ENCODE measurements at regions not wholly inside any gene's neighbourhood (a gene's known extent, or its start where the extent isn't known, plus 50 kb on each side); places are given as distances from the start of the nearest gene placed in this dataset.

GRCh38 chr12:128052777-128053176 is 214.2 kb upstream of the TMEM132C start:
- Histone ChIP-seq H3K9me3 (no peaks in the 10 kb centered on the region), H3K4me2 (no peak overlapping the region), H3K36me3 (no peaks in the 10 kb centered on the region), H3K27ac (no peak overlapping the region), H4K20me1 (no peaks in the 10 kb centered on the region), H3K4me1 (no peaks in the 10 kb centered on the region), H3K9ac (no peak overlapping the region), H3K4me3 (no peak overlapping the region), H3K27me3 (no peaks in the 10 kb centered on the region)
- TF ChIP-seq Cebpa-rat (IDR thresholded peaks at IDR 0.05) = no peak

DNA sequence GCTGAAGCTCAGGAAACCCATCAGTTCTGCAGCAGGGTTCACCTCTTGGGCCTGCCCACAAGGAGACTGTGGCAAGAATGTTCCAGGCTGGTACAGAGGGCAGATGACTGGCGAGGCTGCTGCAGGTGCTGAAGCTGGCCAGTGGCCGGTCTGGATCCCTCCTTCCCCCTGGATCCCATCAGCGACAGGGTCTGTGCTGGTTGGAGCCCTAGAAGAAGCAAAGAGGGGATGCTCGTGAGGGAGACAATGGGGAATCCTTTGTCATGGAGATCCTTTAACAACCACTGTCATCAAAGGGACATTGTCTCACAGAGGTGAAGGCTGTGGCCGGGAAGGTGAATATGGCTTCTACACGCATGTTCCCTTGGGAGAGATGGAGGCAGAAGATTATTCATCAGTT is 211.4 kb upstream of the TMEM132C start:
- no peak for TF ChIP-seq Cebpa-rat (IDR thresholded peaks at IDR 0.05)
- no peaks in the 10 kb centered on the region for H3K4me1 ChIP-seq
- H3K36me3 ChIP-seq = no peaks in the 10 kb centered on the region
- H3K4me3 ChIP-seq = no peak overlapping the region
- no peaks in the 10 kb centered on the region for H4K20me1 ChIP-seq
- no peak overlapping the region for H3K9ac ChIP-seq
- no peak overlapping the region for H3K4me2 ChIP-seq
- no peak overlapping the region for H3K27ac ChIP-seq
- H3K27me3 ChIP-seq = no peaks in the 10 kb centered on the region
- H3K9me3 ChIP-seq = no peaks in the 10 kb centered on the region

- H3K36me3 ChIP-seq = no peaks in the 10 kb centered on the region
- H3K4me3 ChIP-seq = no peak overlapping the region
- H3K9me3 ChIP-seq = no peaks in the 10 kb centered on the region
- H3K27ac ChIP-seq = no peak overlapping the region
- H3K27me3 ChIP-seq = no peaks in the 10 kb centered on the region
- no peaks in the 10 kb centered on the region for H4K20me1 ChIP-seq
- no peak overlapping the region for H3K9ac ChIP-seq
- no peak for TF ChIP-seq Cebpa-rat (IDR thresholded peaks at IDR 0.05)
- no peak overlapping the region for H3K4me2 ChIP-seq
- H3K4me1 ChIP-seq = no peaks in the 10 kb centered on the region
Observed at GRCh38 chr12:128056136-128056801, 210.7 kb upstream of the TMEM132C start.

DNA sequence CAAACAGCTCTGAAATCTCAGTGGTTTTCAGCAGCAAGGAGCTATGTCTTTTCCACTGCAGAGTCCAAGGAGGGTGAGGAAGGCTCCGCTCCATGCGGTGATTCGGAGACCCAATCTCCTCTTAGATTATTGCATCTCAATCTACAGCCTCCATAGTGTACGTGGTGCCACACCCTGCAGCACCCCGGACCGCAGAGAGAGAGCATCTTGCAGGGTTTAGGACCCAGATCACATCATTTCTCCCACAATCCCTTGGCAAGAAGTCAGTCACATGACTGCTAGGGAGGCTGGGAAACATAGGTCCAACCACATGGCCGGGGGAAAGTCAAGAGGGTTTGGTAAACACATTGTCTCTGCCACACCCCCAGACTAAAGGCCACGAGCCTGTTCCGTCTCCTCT is 209.4 kb upstream of the TMEM132C start:
- no peak for TF ChIP-seq Cebpa-rat (IDR thresholded peaks at IDR 0.05)
- H3K27me3 ChIP-seq = no peaks in the 10 kb centered on the region
- H3K36me3 ChIP-seq = no peaks in the 10 kb centered on the region
- no peaks in the 10 kb centered on the region for H3K9me3 ChIP-seq
- no peak overlapping the region for H3K4me2 ChIP-seq
- H3K4me3 ChIP-seq = no peak overlapping the region
- no peak overlapping the region for H3K27ac ChIP-seq
- no peaks in the 10 kb centered on the region for H3K4me1 ChIP-seq
- no peak overlapping the region for H3K9ac ChIP-seq
- H4K20me1 ChIP-seq = no peaks in the 10 kb centered on the region

GRCh38 chr12:128059621-128060370 is 207.2 kb upstream of the TMEM132C start:
- no peak overlapping the region for H3K27ac ChIP-seq

DNA sequence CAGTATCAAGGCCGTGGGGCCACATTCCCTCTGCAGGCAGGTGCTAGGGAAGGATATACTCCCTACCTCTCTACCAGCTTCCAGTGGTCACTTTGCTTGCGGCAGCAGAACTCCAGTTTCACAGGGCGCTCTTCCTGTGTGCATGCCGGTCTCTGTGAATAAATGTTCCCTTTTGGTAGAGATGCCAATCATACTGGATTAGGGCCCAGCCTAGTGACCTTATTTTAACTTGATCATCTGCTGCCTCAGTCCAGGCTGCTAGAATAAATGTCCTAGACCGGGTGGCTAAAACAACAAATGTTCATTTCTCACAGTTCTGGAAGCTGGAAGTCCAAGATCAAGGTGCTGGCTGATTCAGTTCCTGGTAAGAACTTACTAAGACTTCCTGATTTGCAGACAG is 198.8 kb upstream of the TMEM132C start:
- Histone ChIP-seq H3K4me3 (no peak overlapping the region), H3K4me2 (no peak overlapping the region), H3K9me3 (no peaks in the 10 kb centered on the region), H3K4me1 (no peaks in the 10 kb centered on the region), H3K9ac (no peak overlapping the region), H3K36me3 (no peaks in the 10 kb centered on the region), H3K27ac (no peak overlapping the region), H4K20me1 (no peaks in the 10 kb centered on the region), H3K27me3 (no peaks in the 10 kb centered on the region)
- no peak for TF ChIP-seq Cebpa-rat (IDR thresholded peaks at IDR 0.05)

More at GRCh38 chr12:128059621-128060370, 207.2 kb upstream of the TMEM132C start:
- no peaks in the 10 kb centered on the region for H3K36me3 ChIP-seq
- TF ChIP-seq Cebpa-rat (IDR thresholded peaks at IDR 0.05) = no peak
- H3K4me3 ChIP-seq = no peak overlapping the region
- no peaks in the 10 kb centered on the region for H4K20me1 ChIP-seq
- no peaks in the 10 kb centered on the region for H3K4me1 ChIP-seq
- no peaks in the 10 kb centered on the region for H3K27me3 ChIP-seq
- H3K9me3 ChIP-seq = no peaks in the 10 kb centered on the region
- H3K4me2 ChIP-seq = no peak overlapping the region
- H3K9ac ChIP-seq = no peak overlapping the region

GRCh38 chr12:128069359-128069997 is 197.5 kb upstream of the TMEM132C start:
- Histone ChIP-seq H3K4me2 (no peak overlapping the region), H3K4me3 (no peak overlapping the region), H3K27ac (no peak overlapping the region), H4K20me1 (no peaks in the 10 kb centered on the region), H3K9me3 (no peaks in the 10 kb centered on the region), H3K27me3 (no peaks in the 10 kb centered on the region), H3K9ac (no peak overlapping the region), H3K4me1 (no peaks in the 10 kb centered on the region), H3K36me3 (no peaks in the 10 kb centered on the region)
- TF ChIP-seq Cebpa-rat (IDR thresholded peaks at IDR 0.05) = no peak

DNA sequence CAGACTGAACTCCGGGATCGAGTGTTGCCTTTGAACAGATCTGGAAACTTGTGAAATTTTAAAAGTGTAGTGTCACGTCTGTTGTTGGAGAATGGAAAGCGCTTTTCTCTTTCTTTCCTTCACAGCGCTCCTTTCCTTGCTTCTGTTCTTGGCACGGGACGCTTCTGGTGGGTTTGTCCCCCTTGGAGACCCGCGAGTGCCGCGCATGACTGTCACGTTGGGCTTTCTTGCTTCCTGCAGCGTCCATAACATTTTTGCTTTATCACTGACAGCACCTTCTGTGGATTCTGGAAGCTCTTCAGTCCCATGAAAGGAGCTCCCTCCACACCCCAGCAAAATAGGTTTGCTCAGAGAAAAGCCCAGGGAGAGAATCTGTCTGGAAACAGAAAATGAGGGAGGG is 193.0 kb upstream of the TMEM132C start:
- Histone ChIP-seq H4K20me1 (no peaks in the 10 kb centered on the region), H3K4me1 (no peaks in the 10 kb centered on the region), H3K4me3 (no peak overlapping the region), H3K9ac (no peak overlapping the region), H3K27me3 (no peaks in the 10 kb centered on the region), H3K36me3 (no peaks in the 10 kb centered on the region), H3K9me3 (peaks cover 10% of the 10 kb centered on the region), H3K4me2 (no peak overlapping the region), H3K27ac (no peak overlapping the region)
- TF ChIP-seq Cebpa-rat (IDR thresholded peaks at IDR 0.05) = no peak

- TF ChIP-seq Cebpa-rat (IDR thresholded peaks at IDR 0.05) = no peak
- no peaks in the 10 kb centered on the region for H4K20me1 ChIP-seq
Observed at GRCh38 chr12:128075332-128075731, 191.6 kb upstream of the TMEM132C start.

GRCh38 chr12:128076188-128076587 is 190.8 kb upstream of the TMEM132C start:
- no peak for TF ChIP-seq Cebpa-rat (IDR thresholded peaks at IDR 0.05)
- H3K9me3 ChIP-seq = peaks cover 10% of the 10 kb centered on the region
- H3K36me3 ChIP-seq = no peaks in the 10 kb centered on the region
- no peaks in the 10 kb centered on the region for H4K20me1 ChIP-seq
- H3K4me2 ChIP-seq = no peak overlapping the region
- no peak overlapping the region for H3K4me3 ChIP-seq
- no peaks in the 10 kb centered on the region for H3K27me3 ChIP-seq
- no peak overlapping the region for H3K9ac ChIP-seq
- H3K4me1 ChIP-seq = no peaks in the 10 kb centered on the region
- H3K27ac ChIP-seq = no peak overlapping the region

More at GRCh38 chr12:128075332-128075731, 191.6 kb upstream of the TMEM132C start:
- Histone ChIP-seq H3K27me3 (no peaks in the 10 kb centered on the region), H3K36me3 (no peaks in the 10 kb centered on the region), H3K9ac (no peak overlapping the region), H3K4me3 (no peak overlapping the region), H3K9me3 (peaks cover 10% of the 10 kb centered on the region), H3K4me1 (no peaks in the 10 kb centered on the region), H3K27ac (no peak overlapping the region), H3K4me2 (no peak overlapping the region)
